Keratinocyte (primary cell): ENCODE measurements at regions not wholly inside any gene's neighbourhood (a gene's known extent, or its start where the extent isn't known, plus 50 kb on each side); places are given as distances from the start of the nearest gene placed in this dataset.

Experiments used
- DNase-seq: peaks from one replicate; pipeline ENCODE4 v3.0.0-alpha.2; 2011; ENCODE audit warnings: low read depth, missing footprints, low spot score
- FAIRE-seq: peaks from 2 replicates; lab custom pipeline; 2011; peaks lifted over from hg19 to GRCh38; lab: Jason Lieb, UNC
- H2AFZ ChIP-seq: 2 replicates; pipeline ENCODE4 v1.6.0; 2012; ENCODE audit warnings: low read length, control low read depth, inconsistent platforms; ENCODE audit not compliant: control insufficient read depth
- H3K27ac ChIP-seq: 2 replicates; pipeline ENCODE4 v1.5.1; 2011; ENCODE audit warnings: low read length; ENCODE audit not compliant: control insufficient read depth, insufficient read depth
- H3K27me3 ChIP-seq: 3 replicates; pipeline ENCODE4 v1.6.0; 2011; ENCODE audit warnings: low read length; ENCODE audit not compliant: control insufficient read depth, insufficient read depth; ENCODE audit errors: extremely low read depth
- H3K36me3 ChIP-seq, 2 experiments: 2 replicates in 1 of 2; 3 replicates in 1 of 2; pipeline ENCODE4 v1.5.1; 2011; ENCODE audit warnings: low read length in 2 of 2, mild to moderate bottlenecking in 1 of 2; ENCODE audit not compliant: control insufficient read depth in 2 of 2, insufficient read depth in 2 of 2; ENCODE audit errors: extremely low read depth in 1 of 2
- H3K4me1 ChIP-seq: 3 replicates; pipeline ENCODE4 v1.5.1; 2011; ENCODE audit warnings: low read length; ENCODE audit not compliant: control insufficient read depth, insufficient read depth; ENCODE audit errors: extremely low read depth
- H3K4me2 ChIP-seq: 3 replicates; pipeline ENCODE4 v1.6.0; 2011; ENCODE audit warnings: low read depth, low read length; ENCODE audit not compliant: control insufficient read depth, insufficient read depth; ENCODE audit errors: extremely low read depth
- H3K4me3 ChIP-seq, 3 experiments: fragments of 200-600 bp in 1 of 3; sonication (generic) in 1 of 3; 2 replicates in 2 of 3; 3 replicates in 1 of 3; pipeline ENCODE4 v1.5.1; 2011 to 2016; ENCODE audit warnings: low read length in 3 of 3, mild to moderate bottlenecking in 3 of 3, control low read depth in 2 of 3, inconsistent platforms in 1 of 3, low read depth in 1 of 3, mixed read lengths in 1 of 3, mixed run types in 1 of 3, moderate library complexity in 1 of 3; ENCODE audit not compliant: control insufficient read depth in 2 of 3, insufficient read depth in 2 of 3; ENCODE audit errors: extremely low read depth in 1 of 3
- H3K79me2 ChIP-seq: 2 replicates; pipeline ENCODE4 v1.6.0; 2012; ENCODE audit warnings: low read length; ENCODE audit not compliant: control insufficient read depth, insufficient read depth
- H3K9ac ChIP-seq: 3 replicates; pipeline ENCODE4 v1.6.0; 2011; ENCODE audit warnings: low read length; ENCODE audit not compliant: control insufficient read depth, insufficient read depth; ENCODE audit errors: extremely low read depth
- H3K9me1 ChIP-seq: 3 replicates; pipeline ENCODE4 v1.6.0; 2011; ENCODE audit warnings: low read length; ENCODE audit not compliant: control insufficient read depth, insufficient read depth; ENCODE audit errors: extremely low read depth
- H3K9me3 ChIP-seq: 2 replicates; pipeline ENCODE4 v1.5.1; 2012; ENCODE audit warnings: low read depth, low read length; ENCODE audit not compliant: control insufficient read depth
- H4K20me1 ChIP-seq: 3 replicates; pipeline ENCODE4 v1.6.0; 2011; ENCODE audit warnings: low read length; ENCODE audit not compliant: control insufficient read depth, insufficient read depth; ENCODE audit errors: extremely low read depth
- CTCF ChIP-seq, 3 experiments: IDR thresholded peaks in 1 of 3; conservative IDR thresholded peaks in 1 of 3; optimal IDR thresholded peaks in 1 of 3; 2 replicates in 2 of 3; 3 replicates in 1 of 3; pipeline versions ENCODE3 to v1.5.1; 2011; ENCODE audit warnings: low read length in 3 of 3, mild to moderate bottlenecking in 3 of 3, moderate library complexity in 2 of 3, control low read depth in 1 of 3, inconsistent platforms in 1 of 3; ENCODE audit not compliant: insufficient read depth in 2 of 3; ENCODE audit errors: extremely low read depth in 1 of 3
- EZH2 ChIP-seq: IDR thresholded peaks from one replicate; pipeline ENCODE4 v1.6.1; 2012; ENCODE audit warnings: inconsistent platforms, mild to moderate bottlenecking, low read length, moderate library complexity
- dilution Hi-C: fragments of 300-500 bp; cut with MboI; formaldehyde crosslinking; loops from one replicate; pipeline ENCODE4 v1.7.0; 2020; ENCODE audit warnings: low sequenced_read_pairs; ENCODE audit not compliant: extremely low pct_ligation_motif_present

GRCh38 chr4:10226756-10227155, 110.2 kb upstream of the WDR1 start:
- Histone ChIP-seq H3K36me3 (no peaks in the 10 kb centered on the region), H3K27me3 (no peaks in the 10 kb centered on the region), H3K9me3 (no peaks in the 10 kb centered on the region), H3K79me2 (no peaks in the 10 kb centered on the region), H3K4me2 (no peak overlapping the region), H2AFZ (peak overlapping the region; percentile 6), H3K4me3 (no peak overlapping the region), H3K27ac (no peak overlapping the region), H3K9me1 (no peaks in the 10 kb centered on the region), H3K9ac (no peak overlapping the region), H3K4me1 (no peaks in the 10 kb centered on the region), H4K20me1 (no peaks in the 10 kb centered on the region)
- dilution Hi-C loops = no loop called here
- FAIRE-seq (peak; percentile 26), DNase-seq (no peak)
- TF ChIP-seq EZH2 (no peak), CTCF (optimal IDR thresholded peaks at IDR 0.05 in 1 of 3, IDR thresholded peaks at IDR 0.05 in 1 of 3, conservative IDR thresholded peaks at IDR 0.05 in 1 of 3; ENCODE audit: extremely low read depth in 1 of 3, insufficient read depth in 2 of 3, low read length in 3 of 3) (no peak)

GRCh38 chr4:10225096-10225495, 108.5 kb upstream of the WDR1 start:
- Histone ChIP-seq H4K20me1 (no peaks in the 10 kb centered on the region), H3K4me3 (no peak overlapping the region), H3K27ac (no peak overlapping the region), H3K9ac (no peak overlapping the region), H3K9me1 (no peaks in the 10 kb centered on the region), H2AFZ (no peak overlapping the region), H3K4me1 (no peaks in the 10 kb centered on the region), H3K9me3 (no peaks in the 10 kb centered on the region), H3K4me2 (no peak overlapping the region), H3K79me2 (no peaks in the 10 kb centered on the region), H3K27me3 (no peaks in the 10 kb centered on the region), H3K36me3 (no peaks in the 10 kb centered on the region)
- TF ChIP-seq EZH2 (no peak), CTCF (optimal IDR thresholded peaks at IDR 0.05 in 1 of 3, IDR thresholded peaks at IDR 0.05 in 1 of 3, conservative IDR thresholded peaks at IDR 0.05 in 1 of 3; ENCODE audit: extremely low read depth in 1 of 3, insufficient read depth in 2 of 3, low read length in 3 of 3) (no peak)
- no peak for DNase-seq
- FAIRE-seq = peak; percentile 63
- dilution Hi-C loops = no loop called here
